GM12864 (cell line): ENCODE measurements at regions not wholly inside any gene's neighbourhood (a gene's known extent, or its start where the extent isn't known, plus 50 kb on each side); places are given as distances from the start of the nearest gene placed in this dataset.

ENCODE experiments used
- DNase-seq: peaks from one replicate; pipeline ENCODE4 v3.0.0-alpha.2; 2011; ENCODE audit warnings: low read depth
- H3K4me3 ChIP-seq: 2 replicates; pipeline ENCODE4 v1.5.1; 2011; ENCODE audit warnings: mild to moderate bottlenecking, low read depth, low read length, control low read depth
- TF ChIP-seq, protein P1 (sequence below): IDR thresholded peaks from 2 replicates; pipeline ENCODE4 v1.5.1; 2011; ENCODE audit warnings: low read depth, mild to moderate bottlenecking, moderate library complexity, low read length, control low read depth, inconsistent platforms; ENCODE audit errors: missing control alignments

DNA sequence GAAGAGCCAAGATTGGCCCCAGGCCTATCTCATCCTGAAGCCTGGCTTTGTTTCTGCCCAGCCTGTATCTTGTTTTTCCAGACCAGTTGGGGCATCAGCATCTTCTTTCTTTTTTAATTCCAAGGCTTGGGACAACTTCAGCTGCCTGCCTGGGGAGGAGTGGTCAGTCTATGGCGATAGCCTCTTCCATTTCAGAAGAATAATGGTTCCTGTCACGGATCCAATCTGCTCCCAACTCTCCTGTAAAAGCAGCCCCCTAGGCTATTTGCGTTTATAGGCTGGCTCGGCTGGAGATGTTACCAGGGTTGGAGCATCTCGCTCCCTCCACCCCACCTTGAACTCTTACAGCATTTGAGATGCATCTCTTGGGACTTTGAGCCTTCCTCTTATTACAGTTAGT is 145.2 kb upstream of the CADM1 start:
- H3K4me3 ChIP-seq, result no peak overlapping the region
- no peak for DNase-seq
- TF ChIP-seq, protein P1, sequence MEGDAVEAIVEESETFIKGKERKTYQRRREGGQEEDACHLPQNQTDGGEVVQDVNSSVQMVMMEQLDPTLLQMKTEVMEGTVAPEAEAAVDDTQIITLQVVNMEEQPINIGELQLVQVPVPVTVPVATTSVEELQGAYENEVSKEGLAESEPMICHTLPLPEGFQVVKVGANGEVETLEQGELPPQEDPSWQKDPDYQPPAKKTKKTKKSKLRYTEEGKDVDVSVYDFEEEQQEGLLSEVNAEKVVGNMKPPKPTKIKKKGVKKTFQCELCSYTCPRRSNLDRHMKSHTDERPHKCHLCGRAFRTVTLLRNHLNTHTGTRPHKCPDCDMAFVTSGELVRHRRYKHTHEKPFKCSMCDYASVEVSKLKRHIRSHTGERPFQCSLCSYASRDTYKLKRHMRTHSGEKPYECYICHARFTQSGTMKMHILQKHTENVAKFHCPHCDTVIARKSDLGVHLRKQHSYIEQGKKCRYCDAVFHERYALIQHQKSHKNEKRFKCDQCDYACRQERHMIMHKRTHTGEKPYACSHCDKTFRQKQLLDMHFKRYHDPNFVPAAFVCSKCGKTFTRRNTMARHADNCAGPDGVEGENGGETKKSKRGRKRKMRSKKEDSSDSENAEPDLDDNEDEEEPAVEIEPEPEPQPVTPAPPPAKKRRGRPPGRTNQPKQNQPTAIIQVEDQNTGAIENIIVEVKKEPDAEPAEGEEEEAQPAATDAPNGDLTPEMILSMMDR, result no peak

DNA sequence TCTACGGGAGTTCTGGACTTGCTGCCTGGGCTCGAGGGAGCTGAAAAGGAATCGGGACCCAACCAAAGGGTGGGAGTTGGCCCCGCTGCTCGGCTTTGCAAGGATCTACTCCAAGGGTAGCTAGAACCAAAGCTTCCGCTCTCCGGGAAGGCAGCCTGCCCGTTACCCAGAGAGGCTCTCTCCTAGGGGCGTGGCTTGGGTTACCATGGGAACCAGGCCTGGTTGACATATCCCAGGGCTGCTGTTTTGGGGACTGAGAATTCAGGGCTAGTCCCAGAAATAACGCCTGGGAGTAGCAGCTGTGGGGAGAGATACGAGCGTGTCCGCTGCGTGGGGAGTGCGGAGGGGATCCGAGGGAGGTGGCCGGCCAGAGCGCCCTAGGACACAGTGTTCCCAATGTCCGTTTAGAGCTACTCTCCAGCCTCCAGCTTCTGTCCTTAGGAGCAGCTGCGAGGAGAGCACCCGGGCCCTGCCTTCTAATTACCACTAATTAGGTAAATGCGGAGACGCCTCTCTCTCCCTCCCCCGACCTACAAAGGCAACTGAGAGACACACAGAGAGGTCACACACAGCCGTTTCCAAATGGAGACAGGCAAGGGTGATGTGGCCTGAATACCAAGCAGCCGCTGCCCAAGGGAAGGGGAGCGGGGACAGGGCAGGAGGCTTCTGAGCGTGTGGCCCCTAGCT is 141.6 kb upstream of the CADM1 start:
- DNase-seq, result no peak
- TF ChIP-seq, protein P1, result no peak
- H3K4me3 ChIP-seq, result no peak overlapping the region

DNA sequence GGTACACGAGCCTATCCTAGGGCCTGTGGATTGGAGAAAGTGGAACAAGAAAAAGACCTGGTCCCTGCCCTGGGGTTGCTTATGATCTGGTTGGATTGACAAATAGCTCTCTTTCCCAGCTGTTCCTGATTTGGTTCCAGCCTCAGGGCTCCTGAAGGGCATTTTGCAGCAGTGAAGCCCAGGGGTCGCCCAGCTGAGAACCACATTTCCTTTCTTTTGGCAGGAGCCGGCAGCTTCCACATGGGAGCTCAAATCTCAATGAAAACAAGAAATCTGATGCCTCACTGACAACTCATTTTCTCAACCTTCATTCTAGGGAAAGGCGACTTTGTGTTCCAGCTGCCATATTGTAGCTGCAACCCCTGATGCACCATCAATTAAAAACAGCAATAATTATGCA is 140.6 kb upstream of the CADM1 start:
- TF ChIP-seq, protein P1, result no peak

DNA sequence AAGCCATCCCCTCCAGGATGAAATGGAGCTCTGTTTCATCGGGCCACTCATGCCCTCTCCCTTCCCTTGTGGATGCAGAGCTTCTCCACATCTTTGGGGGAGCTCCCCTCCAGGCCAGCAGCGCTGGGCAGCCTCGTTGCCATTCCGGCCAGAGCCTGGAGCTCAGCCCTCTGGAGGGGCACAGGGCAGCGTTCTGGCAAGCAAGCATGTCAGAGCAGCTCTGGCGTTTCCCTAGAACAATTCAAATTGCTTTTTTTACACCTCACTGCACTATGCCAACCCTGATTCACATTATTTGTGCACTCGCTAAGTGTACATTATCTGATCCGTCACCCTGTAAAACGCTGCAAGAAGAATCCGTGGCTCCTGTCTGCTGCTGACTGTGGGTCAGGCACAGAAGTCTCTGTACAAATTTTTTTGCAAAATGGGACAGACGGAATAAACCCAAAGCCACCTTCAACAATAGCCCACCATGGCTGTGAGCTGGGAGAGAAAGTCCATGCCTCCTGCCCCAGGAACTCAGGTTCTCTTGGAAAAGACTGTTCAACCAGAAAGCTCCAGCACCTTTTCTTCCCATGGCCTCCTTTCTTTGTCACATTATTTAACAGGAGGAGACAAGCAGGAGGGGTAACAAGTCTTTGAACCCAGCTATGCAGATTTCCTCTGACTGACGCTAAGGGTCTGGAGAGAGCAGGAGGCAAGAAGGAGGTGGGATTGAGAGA is 139.5 kb upstream of the CADM1 start:
- TF ChIP-seq, protein P1, result no peak
- no peak for DNase-seq
- H3K4me3 ChIP-seq, result no peak overlapping the region

More for the DNA sequence above, 140.6 kb upstream of the CADM1 start:
- H3K4me3 ChIP-seq, result no peak overlapping the region
- DNase-seq, result no peak

DNA sequence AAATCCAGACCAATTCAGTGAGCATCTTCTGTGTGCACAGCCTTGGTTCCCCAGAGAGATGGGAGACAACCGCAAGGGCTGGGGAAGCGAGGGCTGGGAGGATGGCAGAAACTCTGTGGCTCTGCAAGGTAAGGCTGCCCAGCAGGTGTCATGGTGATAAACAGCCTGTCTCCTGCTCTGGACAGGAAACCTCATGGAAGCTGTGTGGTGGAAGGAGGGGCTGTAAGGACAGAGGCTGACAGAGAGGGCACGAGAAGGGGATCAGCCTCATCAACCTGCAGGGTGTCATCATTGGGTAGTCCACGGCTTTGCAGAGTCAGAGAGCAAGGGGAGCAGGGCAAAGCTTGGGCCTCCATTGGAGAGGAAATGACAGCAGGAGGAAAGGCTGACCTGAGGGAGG is 138.4 kb upstream of the CADM1 start:
- TF ChIP-seq, protein P1, result no peak
- H3K4me3 ChIP-seq, result no peak overlapping the region
- no peak for DNase-seq

DNA sequence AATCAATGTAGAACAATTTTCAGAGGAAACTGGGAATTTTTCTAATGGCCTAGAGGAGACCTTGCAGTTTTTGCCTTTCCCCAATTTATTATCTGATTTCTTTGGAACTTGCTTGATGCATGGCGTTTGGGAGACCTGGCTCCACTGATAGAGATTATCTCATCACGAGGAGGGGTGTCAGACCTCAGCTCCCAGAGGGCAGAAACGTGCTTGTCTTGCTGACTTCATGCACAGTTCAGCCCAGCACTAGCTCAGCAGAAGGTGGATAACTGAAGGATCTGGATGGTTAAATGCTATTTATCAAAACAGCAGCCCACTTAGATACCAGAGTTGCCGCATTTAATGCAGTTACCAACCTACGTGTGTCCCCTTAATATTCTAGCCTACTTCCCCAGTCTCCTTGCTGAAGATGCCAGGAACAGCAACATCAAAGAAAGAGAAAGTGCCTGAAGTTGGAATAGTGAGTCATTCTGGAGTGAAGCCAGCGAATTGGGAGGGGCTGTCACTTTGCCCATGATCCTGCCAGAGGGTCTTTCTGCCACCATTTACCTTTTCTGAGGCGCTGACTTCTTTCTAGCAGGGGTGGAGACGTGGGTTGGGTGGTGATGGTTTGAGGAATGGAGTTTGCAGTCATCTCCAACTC is 133.5 kb upstream of the CADM1 start:
- DNase-seq, result no peak
- TF ChIP-seq, protein P1, result no peak

More for the DNA sequence above, 133.5 kb upstream of the CADM1 start:
- H3K4me3 ChIP-seq, result no peak overlapping the region
